Activated CD8-positive, alpha-beta T cell treated with anti-CD3 and anti-CD28 coated beads for 36 hours (primary cell): ENCODE measurements at regions not wholly inside any gene's neighbourhood (a gene's known extent, or its start where the extent isn't known, plus 50 kb on each side); places are given as distances from the start of the nearest gene placed in this dataset.

Experiments used
- ATAC-seq: fragments of 200-7000 bp; cut with Tn5 transposase; one replicate; pipeline ENCODE4 v1.10.0; 2021; ENCODE audit warnings: mild to moderate bottlenecking, moderate library complexity
- CTCF ChIA-PET: fragments of 350-600 bp; sonication (Branson Sonifier 250); formaldehyde crosslinking; loops from one replicate; lab custom pipeline; 2021; ENCODE audit warnings: antibody characterized with exemption; lab: Charles Lee
- POLR2A ChIA-PET: fragments of 350-600 bp; sonication (Branson Sonifier 250); formaldehyde crosslinking; loops from one replicate; lab custom pipeline; 2021; ENCODE audit warnings: antibody characterized with exemption; lab: Charles Lee
- DNase-seq: peaks from one replicate; pipeline ENCODE4 v3.0.0-alpha.2; 2020
- H3K27ac Mint-ChIP-seq: one replicate; pipeline ENCODE4 v1.8.0; 2021; ENCODE audit warnings: mild to moderate bottlenecking, mixed read lengths
- H3K27me3 Mint-ChIP-seq: one replicate; pipeline ENCODE4 v1.8.0; 2021; ENCODE audit warnings: mixed read lengths
- H3K36me3 Mint-ChIP-seq: one replicate; pipeline ENCODE4 v1.8.0; 2021; ENCODE audit warnings: low read depth, mixed read lengths
- H3K4me1 Mint-ChIP-seq: one replicate; pipeline ENCODE4 v1.8.0; 2021; ENCODE audit warnings: low read depth, mixed read lengths
- H3K4me3 Mint-ChIP-seq: one replicate; pipeline ENCODE4 v1.8.0; 2021; ENCODE audit warnings: mild to moderate bottlenecking, moderate library complexity, mixed read lengths
- H3K9me3 Mint-ChIP-seq: one replicate; pipeline ENCODE4 v1.8.0; 2021; ENCODE audit warnings: mixed read lengths
- CTCF ChIP-seq: fragments of 200-600 bp; IDR thresholded peaks from one replicate; pipeline ENCODE4 v1.8.0; 2022; ENCODE audit warnings: antibody characterized with exemption, mild to moderate bottlenecking
- intact Hi-C: fragments of 100-400 bp; cut with micrococcal nuclease; formaldehyde crosslinking; loops from one replicate; pipeline ENCODE4 v1.10.0; 2022

GRCh38 chr20:20971810-20972209 is 134.3 kb downstream of the LINC00237 start:
- ChIA-PET POLR2A (no interaction called here), CTCF (no interaction called here)
- intact Hi-C loops, result no loop called here
- no peak for DNase-seq
- ATAC-seq, result no peak
- no peak for TF ChIP-seq CTCF
- Mint-ChIP-seq H3K27me3 (peaks cover 5% of the 10 kb centered on the region), H3K4me1 (no peaks in the 10 kb centered on the region), H3K36me3 (no peaks in the 10 kb centered on the region), H3K4me3 (no peak overlapping the region), H3K27ac (no peak overlapping the region), H3K9me3 (no peaks in the 10 kb centered on the region)

GRCh38 chr20:20970841-20971240 is 135.3 kb downstream of the LINC00237 start:
- ChIA-PET CTCF (no interaction called here), POLR2A (no interaction called here)
- Mint-ChIP-seq H3K36me3 (no peaks in the 10 kb centered on the region), H3K9me3 (no peaks in the 10 kb centered on the region), H3K27ac (no peak overlapping the region), H3K4me3 (no peak overlapping the region), H3K27me3 (peaks cover 5% of the 10 kb centered on the region), H3K4me1 (no peaks in the 10 kb centered on the region)
- TF ChIP-seq CTCF, result no peak
- DNase-seq (no peak), ATAC-seq (no peak)
- intact Hi-C loops, result no loop called here

GRCh38 chr20:20969701-20970280 is 136.4 kb downstream of the LINC00237 start:
- ATAC-seq (no peak), DNase-seq (no peak)
- no peak for TF ChIP-seq CTCF
- CTCF ChIA-PET, result interaction anchor here (1.2 kb wide), 2 partner anchors 79 to 109 kb away, joined by 3 to 4 read pairs; no protein-coding TSS in a partner anchor
- Mint-ChIP-seq H3K27ac (no peak overlapping the region), H3K9me3 (no peaks in the 10 kb centered on the region), H3K4me1 (no peaks in the 10 kb centered on the region), H3K27me3 (peaks cover 5% of the 10 kb centered on the region), H3K4me3 (no peak overlapping the region), H3K36me3 (no peaks in the 10 kb centered on the region)
- intact Hi-C loops, result no loop called here
- POLR2A ChIA-PET, result no interaction called here

- no peak overlapping the region for H3K4me3 Mint-ChIP-seq
- DNase-seq (no peak), ATAC-seq (no peak)
- TF ChIP-seq CTCF, result no peak
- peaks cover 5% of the 10 kb centered on the region for H3K27me3 Mint-ChIP-seq
- H3K36me3 Mint-ChIP-seq, result no peaks in the 10 kb centered on the region
- intact Hi-C loops, result no loop called here
- H3K27ac Mint-ChIP-seq, result no peak overlapping the region
- H3K9me3 Mint-ChIP-seq, result no peaks in the 10 kb centered on the region
- no peaks in the 10 kb centered on the region for H3K4me1 Mint-ChIP-seq
- POLR2A ChIA-PET, result no interaction called here
- CTCF ChIA-PET, result interaction anchor here (1.1 to 1.2 kb wide), 2 partner anchors 9 to 969 kb away, joined by 3 read pairs; no protein-coding TSS in a partner anchor
Observed at GRCh38 chr20:20967564-20968184, 138.5 kb downstream of the LINC00237 start.

GRCh38 chr20:20966171-20966570 is 140.0 kb downstream of the LINC00237 start:
- intact Hi-C loops, result no loop called here

More at GRCh38 chr20:20966171-20966570, 140.0 kb downstream of the LINC00237 start:
- ATAC-seq (no peak), DNase-seq (no peak)
- H3K4me1 Mint-ChIP-seq, result no peaks in the 10 kb centered on the region
- ChIA-PET POLR2A (no interaction called here), CTCF (interaction anchor here (1.1 to 1.2 kb wide), 2 partner anchors 106 to 967 kb away, joined by 3 to 4 read pairs; no protein-coding TSS in a partner anchor)
- no peak overlapping the region for H3K27ac Mint-ChIP-seq
- H3K9me3 Mint-ChIP-seq, result no peaks in the 10 kb centered on the region
- TF ChIP-seq CTCF, result no peak
- no peak overlapping the region for H3K4me3 Mint-ChIP-seq
- H3K27me3 Mint-ChIP-seq, result peaks cover 5% of the 10 kb centered on the region
- H3K36me3 Mint-ChIP-seq, result no peaks in the 10 kb centered on the region
